HFF-Myc (cell line): ENCODE measurements at regions not wholly inside any gene's neighbourhood (a gene's known extent, or its start where the extent isn't known, plus 50 kb on each side); places are given as distances from the start of the nearest gene placed in this dataset.

Source experiments
- DNase-seq: peaks from one replicate; pipeline ENCODE4 v3.0.0-alpha.2; 2011; ENCODE audit warnings: low read depth; ENCODE audit errors: extremely low read depth
- H3K4me3 ChIP-seq: replicated peaks from 2 replicates; pipeline ENCODE4 v1.5.1; 2011; ENCODE audit warnings: low read depth, mild to moderate bottlenecking, control low read depth, low read length
- TF ChIP-seq, protein P1 (sequence below): IDR thresholded peaks from 2 replicates; pipeline ENCODE4 v1.5.1; 2012; ENCODE audit warnings: mild to moderate bottlenecking, low read depth, low read length, control low read depth; ENCODE audit errors: missing control alignments

DNA sequence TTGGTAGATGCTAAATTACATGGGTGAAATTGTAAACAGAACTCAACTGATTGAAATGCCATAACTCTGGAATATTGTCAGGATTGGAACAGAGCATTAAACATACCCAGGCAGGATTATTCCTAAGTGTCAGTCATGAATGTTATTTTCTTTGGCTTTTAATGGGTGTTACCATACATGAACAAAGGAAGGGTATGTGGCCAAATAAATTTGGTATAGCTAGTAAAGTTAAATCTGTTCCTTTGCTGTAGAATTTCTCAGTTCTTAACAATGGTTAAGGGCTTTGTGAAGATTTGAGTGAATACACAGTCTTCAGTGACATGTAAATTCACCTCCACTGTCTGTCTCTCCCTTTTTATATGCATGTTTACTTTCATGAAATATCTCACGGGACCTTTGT lies 679.5 kb upstream of the CDH8 start:
- no peak overlapping the region for H3K4me3 ChIP-seq
- DNase-seq: no peak
- TF ChIP-seq, protein P1, sequence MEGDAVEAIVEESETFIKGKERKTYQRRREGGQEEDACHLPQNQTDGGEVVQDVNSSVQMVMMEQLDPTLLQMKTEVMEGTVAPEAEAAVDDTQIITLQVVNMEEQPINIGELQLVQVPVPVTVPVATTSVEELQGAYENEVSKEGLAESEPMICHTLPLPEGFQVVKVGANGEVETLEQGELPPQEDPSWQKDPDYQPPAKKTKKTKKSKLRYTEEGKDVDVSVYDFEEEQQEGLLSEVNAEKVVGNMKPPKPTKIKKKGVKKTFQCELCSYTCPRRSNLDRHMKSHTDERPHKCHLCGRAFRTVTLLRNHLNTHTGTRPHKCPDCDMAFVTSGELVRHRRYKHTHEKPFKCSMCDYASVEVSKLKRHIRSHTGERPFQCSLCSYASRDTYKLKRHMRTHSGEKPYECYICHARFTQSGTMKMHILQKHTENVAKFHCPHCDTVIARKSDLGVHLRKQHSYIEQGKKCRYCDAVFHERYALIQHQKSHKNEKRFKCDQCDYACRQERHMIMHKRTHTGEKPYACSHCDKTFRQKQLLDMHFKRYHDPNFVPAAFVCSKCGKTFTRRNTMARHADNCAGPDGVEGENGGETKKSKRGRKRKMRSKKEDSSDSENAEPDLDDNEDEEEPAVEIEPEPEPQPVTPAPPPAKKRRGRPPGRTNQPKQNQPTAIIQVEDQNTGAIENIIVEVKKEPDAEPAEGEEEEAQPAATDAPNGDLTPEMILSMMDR: no peak

DNA sequence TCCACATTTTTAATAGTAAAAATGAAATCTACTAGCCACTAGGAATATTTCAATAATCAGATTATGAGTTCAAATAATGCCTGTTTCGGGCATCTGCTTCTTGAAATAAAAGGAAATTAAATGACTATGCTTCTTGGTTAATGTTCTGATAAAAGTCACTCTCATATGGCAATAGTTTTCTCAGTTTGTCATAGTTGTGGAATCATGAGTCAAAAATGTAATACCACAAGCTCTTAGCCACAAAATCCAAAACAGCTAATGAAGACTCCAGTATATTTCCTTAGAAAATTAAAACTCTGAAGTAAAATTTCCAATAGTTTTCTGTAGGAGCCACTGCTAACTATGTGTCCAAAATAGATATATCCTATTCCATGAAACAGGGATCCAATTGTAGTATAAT lies 676.3 kb upstream of the CDH8 start:
- TF ChIP-seq, protein P1: no peak
- no peak for DNase-seq
- no peak overlapping the region for H3K4me3 ChIP-seq

DNA sequence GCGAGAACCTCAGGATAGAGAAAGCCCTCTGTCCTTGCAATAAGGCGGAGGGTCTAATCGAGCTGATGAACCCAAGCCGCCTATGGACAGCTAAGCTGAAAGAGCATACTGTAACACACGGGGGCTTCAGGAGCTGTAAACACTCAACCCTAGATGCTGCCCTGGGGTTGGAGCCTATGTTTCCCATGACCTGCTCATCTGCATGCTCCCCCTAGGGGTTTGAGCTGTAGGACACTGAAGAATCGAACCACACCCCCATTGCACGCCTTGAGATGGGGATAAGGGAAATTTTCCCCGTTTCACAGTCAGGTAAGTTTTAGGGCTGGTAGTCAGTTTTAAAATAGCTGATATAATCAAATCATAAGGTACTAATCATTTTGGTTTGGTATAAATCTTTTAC lies 675.6 kb upstream of the CDH8 start:
- no peak overlapping the region for H3K4me3 ChIP-seq
- TF ChIP-seq, protein P1: no peak
- no peak for DNase-seq

DNA sequence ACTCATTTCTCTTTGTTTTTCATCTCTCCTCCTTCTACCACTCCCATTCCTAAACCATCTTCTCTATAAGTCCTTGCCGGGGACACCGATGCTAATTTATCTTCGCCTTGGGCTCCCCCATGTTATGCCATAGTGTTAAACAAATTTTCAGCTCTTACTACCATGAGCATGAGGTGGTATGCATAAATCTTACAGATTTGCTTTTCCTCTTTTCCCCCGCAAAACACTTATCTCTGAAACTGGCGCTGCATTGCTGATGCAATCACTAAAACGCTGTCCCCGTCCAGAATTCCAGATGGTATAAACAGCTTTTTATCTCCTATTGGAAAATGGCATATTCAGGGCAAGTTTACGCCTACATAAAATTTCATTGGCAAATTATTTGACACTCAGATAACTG lies 673.6 kb upstream of the CDH8 start:
- TF ChIP-seq, protein P1: no peak
- H3K4me3 ChIP-seq: no peak overlapping the region
- no peak for DNase-seq

DNA sequence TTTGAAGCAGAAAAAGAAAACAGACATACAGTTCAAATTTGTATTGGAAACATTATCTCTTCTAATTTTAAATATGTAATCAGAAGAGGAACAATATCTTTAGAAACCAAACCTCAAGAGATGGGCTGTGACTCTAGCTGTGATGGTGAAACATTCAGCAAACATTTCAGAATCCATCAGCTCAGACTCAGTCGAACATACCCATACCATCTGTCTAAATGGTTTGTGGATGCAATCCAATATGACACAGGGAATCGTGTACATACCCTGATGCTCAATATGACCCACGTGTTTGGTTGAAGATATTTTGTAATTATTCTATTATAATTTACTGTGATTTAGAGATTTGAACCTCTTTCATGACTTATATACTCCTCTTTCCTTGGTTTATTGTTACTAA lies 665.2 kb upstream of the CDH8 start:
- TF ChIP-seq, protein P1: no peak
- no peak overlapping the region for H3K4me3 ChIP-seq
- DNase-seq: no peak

DNA sequence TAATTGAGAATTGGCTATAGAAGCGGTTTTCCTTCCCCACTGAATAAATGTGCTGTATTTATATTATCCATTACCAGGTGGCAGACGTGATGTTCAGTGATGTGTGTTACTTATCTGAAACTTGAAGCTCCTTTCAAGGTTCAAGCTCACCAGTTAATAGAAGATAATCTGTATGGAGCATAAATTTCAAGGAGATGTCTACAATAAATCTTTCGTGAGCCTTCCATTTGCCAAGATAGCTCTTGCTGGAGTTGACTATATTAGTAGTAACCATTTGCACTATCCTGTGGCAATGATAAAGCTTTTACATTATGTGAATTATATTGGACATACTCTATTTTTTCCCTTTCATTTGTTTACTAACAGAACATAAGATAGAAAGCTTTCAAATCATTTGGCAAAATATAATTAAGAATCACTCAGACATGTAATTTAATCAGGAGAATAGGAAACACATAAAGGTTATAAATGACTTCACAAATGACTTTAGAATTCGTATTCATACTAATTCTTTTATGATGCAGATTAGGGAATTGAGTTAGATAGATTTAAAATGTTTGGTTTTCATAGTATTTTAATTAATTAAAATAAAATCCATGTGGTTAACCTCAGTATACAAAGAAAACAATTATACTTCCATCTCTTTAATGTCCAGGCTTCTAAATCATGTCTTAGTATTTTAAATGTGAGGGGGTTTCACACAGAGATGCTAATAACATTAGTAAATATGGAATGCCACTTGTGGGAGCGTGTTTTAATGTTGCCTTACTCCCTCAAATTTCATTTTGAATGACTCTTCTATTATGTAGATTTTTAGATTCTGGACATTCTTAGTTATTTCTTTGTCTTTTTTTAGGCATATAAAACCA lies 664.4 kb upstream of the CDH8 start:
- H3K4me3 ChIP-seq: no peak overlapping the region
- TF ChIP-seq, protein P1: no peak
- DNase-seq: no peak
